Esophagus squamous epithelium (tissue), 4 donors: ENCODE measurements at regions not wholly inside any gene's neighbourhood (a gene's known extent, or its start where the extent isn't known, plus 50 kb on each side); places are given as distances from the start of the nearest gene placed in this dataset.

ENCODE experiments used
- CTCF ChIP-seq, 6 experiments: fragments of 450-650 bp in 4 of 6; fragments of 200-600 bp in 2 of 6; sonication (generic) in 2 of 6; IDR thresholded peaks; one replicate each; pipeline ENCODE4 v1.5.1; 2016 to 2019; ENCODE audit warnings: antibody characterized with exemption in 6 of 6, mild to moderate bottlenecking in 4 of 6, moderate library complexity in 4 of 6
- POLR2A ChIP-seq, 4 donors: fragments of 450-650 bp; IDR thresholded peaks; one replicate each; pipeline ENCODE4 v1.6.1; 2017; ENCODE audit warnings: antibody characterized with exemption in 4 of 4, mild to moderate bottlenecking in 4 of 4, moderate library complexity in 3 of 4

GRCh38 chr2:54366487-54367280 lies 89.4 kb upstream of the SPTBN1 start:
- no peak for TF ChIP-seq CTCF (IDR thresholded peaks at IDR 0.05)
- TF ChIP-seq POLR2A (IDR thresholded peaks at IDR 0.05), result no peak
